HepG2 (cell line): ENCODE measurements at regions not wholly inside any gene's neighbourhood (a gene's known extent, or its start where the extent isn't known, plus 50 kb on each side); places are given as distances from the start of the nearest gene placed in this dataset.

Experiments
- BATF2 ChIP-seq: sonication (generic); formaldehyde crosslinking; IDR thresholded peaks from 2 replicates; pipeline ENCODE4 v1.8.0; 2022; ENCODE audit warnings: mild to moderate bottlenecking, missing genetic modification reagents, moderate library complexity
- BCL6 ChIP-seq: IDR thresholded peaks from 2 replicates; pipeline ENCODE4 v1.6.1; 2016; ENCODE audit warnings: missing genetic modification reagents, missing compliant biosample characterization
- BHLHE40 ChIP-seq: IDR thresholded peaks from 2 replicates; pipeline ENCODE4 v1.6.1; 2011; ENCODE audit warnings: low read length, improper control_type of control experiment
- DRAP1 ChIP-seq: IDR thresholded peaks from 2 replicates; pipeline ENCODE4 v1.6.1; 2016; ENCODE audit warnings: missing genetic modification reagents, missing compliant biosample characterization
- EZH2 ChIP-seq: conservative IDR thresholded peaks from 2 replicates; pipeline ENCODE4 v1.6.1; 2012; ENCODE audit warnings: mild to moderate bottlenecking, low read depth, low read length, moderate library complexity
- HNRNPL ChIP-seq: fragments of 200-400 bp; formaldehyde crosslinking; IDR thresholded peaks from 2 replicates; pipeline ENCODE4 v1.6.1; 2017; ENCODE audit warnings: mild to moderate bottlenecking, low read depth, low read length
- MLLT10 ChIP-seq: sonication (generic); formaldehyde crosslinking; IDR thresholded peaks from 2 replicates; pipeline ENCODE4 v1.4.0; 2020; ENCODE audit warnings: missing genetic modification reagents
- NCOA2 ChIP-seq: sonication (generic); formaldehyde crosslinking; IDR thresholded peaks from 2 replicates; pipeline ENCODE4 v1.8.0; 2022; ENCODE audit warnings: inconsistent platforms
- NFATC3 ChIP-seq: sonication (generic); formaldehyde crosslinking; IDR thresholded peaks from 2 replicates; pipeline ENCODE4 v1.5.1; 2020; ENCODE audit warnings: mild to moderate bottlenecking, missing genetic modification reagents
- NFRKB ChIP-seq: fragments of 450-650 bp; IDR thresholded peaks from 2 replicates; pipeline ENCODE4 v1.6.1; 2017
- POLR2AphosphoS2 ChIP-seq: IDR thresholded peaks from 2 replicates; pipeline ENCODE4 v1.6.1; 2011; ENCODE audit warnings: low read depth, low read length, improper control_type of control experiment
- SIN3B ChIP-seq: fragments of 150-350 bp; IDR thresholded peaks from 2 replicates; pipeline ENCODE4 v1.6.1; 2014; ENCODE audit warnings: low read length
- SP140L ChIP-seq: sonication (generic); formaldehyde crosslinking; IDR thresholded peaks from 2 replicates; pipeline ENCODE4 v1.4.0; 2020; ENCODE audit warnings: missing genetic modification reagents, borderline replicate concordance
- ZBTB26 ChIP-seq: IDR thresholded peaks from 2 replicates; pipeline ENCODE4 v1.6.1; 2016; ENCODE audit warnings: missing compliant biosample characterization, missing genetic modification reagents, borderline replicate concordance
- ZNF10 ChIP-seq: sonication (generic); formaldehyde crosslinking; IDR thresholded peaks from 2 replicates; pipeline ENCODE4 v1.4.0; 2020; ENCODE audit warnings: mild to moderate bottlenecking, low read depth, missing genetic modification reagents, borderline replicate concordance
- ZNF260 ChIP-seq: sonication (generic); formaldehyde crosslinking; IDR thresholded peaks from 2 replicates; pipeline ENCODE4 v1.4.0; 2020; ENCODE audit warnings: missing genetic modification reagents, low read depth, mild to moderate bottlenecking, borderline replicate concordance
- ZNF30 ChIP-seq: sonication (generic); formaldehyde crosslinking; IDR thresholded peaks from 2 replicates; pipeline ENCODE4 v1.5.0; 2020; ENCODE audit warnings: mild to moderate bottlenecking, missing genetic modification reagents
- ZNF44 ChIP-seq: sonication (generic); formaldehyde crosslinking; IDR thresholded peaks from 2 replicates; pipeline ENCODE4 v1.5.1; 2020; ENCODE audit warnings: mild to moderate bottlenecking, missing genetic modification reagents
- ZNF446 ChIP-seq: sonication (generic); formaldehyde crosslinking; IDR thresholded peaks from 2 replicates; pipeline ENCODE4 v1.5.0; 2020; ENCODE audit warnings: mild to moderate bottlenecking, missing genetic modification reagents
- ZNF530 ChIP-seq: sonication (generic); formaldehyde crosslinking; IDR thresholded peaks from 2 replicates; pipeline ENCODE4 v1.5.0; 2020; ENCODE audit warnings: low read depth, mild to moderate bottlenecking, missing genetic modification reagents
- ZNF660 ChIP-seq: sonication (generic); formaldehyde crosslinking; IDR thresholded peaks from 2 replicates; pipeline ENCODE4 v1.5.1; 2020; ENCODE audit warnings: mild to moderate bottlenecking, low read depth, missing genetic modification reagents, borderline replicate concordance
- ZNF879 ChIP-seq: sonication (generic); formaldehyde crosslinking; IDR thresholded peaks from 2 replicates; pipeline ENCODE4 v1.8.1; 2023; ENCODE audit warnings: missing genetic modification reagents
- ZSCAN29 ChIP-seq: sonication (generic); formaldehyde crosslinking; conservative IDR thresholded peaks from 2 replicates; pipeline ENCODE4 v1.4.0; 2020; ENCODE audit warnings: mild to moderate bottlenecking, missing genetic modification reagents
- ZSCAN9 ChIP-seq: IDR thresholded peaks from 2 replicates; pipeline ENCODE4 v1.6.1; 2016; ENCODE audit warnings: borderline replicate concordance
- TF ChIP-seq, protein P1 (sequence below): sonication (generic); formaldehyde crosslinking; IDR thresholded peaks from 2 replicates; pipeline ENCODE4 v1.5.1; 2020; ENCODE audit warnings: mild to moderate bottlenecking, moderate library complexity, missing genetic modification reagents
- TF ChIP-seq, protein P2 (sequence below): sonication (generic); formaldehyde crosslinking; IDR thresholded peaks from 2 replicates; pipeline ENCODE4 v1.4.0; 2020; ENCODE audit warnings: missing genetic modification reagents
- TF ChIP-seq, protein P3 (sequence below): sonication (generic); formaldehyde crosslinking; IDR thresholded peaks from 2 replicates; pipeline ENCODE4 v1.4.0; 2020; ENCODE audit warnings: mild to moderate bottlenecking, missing genetic modification reagents

DNA sequence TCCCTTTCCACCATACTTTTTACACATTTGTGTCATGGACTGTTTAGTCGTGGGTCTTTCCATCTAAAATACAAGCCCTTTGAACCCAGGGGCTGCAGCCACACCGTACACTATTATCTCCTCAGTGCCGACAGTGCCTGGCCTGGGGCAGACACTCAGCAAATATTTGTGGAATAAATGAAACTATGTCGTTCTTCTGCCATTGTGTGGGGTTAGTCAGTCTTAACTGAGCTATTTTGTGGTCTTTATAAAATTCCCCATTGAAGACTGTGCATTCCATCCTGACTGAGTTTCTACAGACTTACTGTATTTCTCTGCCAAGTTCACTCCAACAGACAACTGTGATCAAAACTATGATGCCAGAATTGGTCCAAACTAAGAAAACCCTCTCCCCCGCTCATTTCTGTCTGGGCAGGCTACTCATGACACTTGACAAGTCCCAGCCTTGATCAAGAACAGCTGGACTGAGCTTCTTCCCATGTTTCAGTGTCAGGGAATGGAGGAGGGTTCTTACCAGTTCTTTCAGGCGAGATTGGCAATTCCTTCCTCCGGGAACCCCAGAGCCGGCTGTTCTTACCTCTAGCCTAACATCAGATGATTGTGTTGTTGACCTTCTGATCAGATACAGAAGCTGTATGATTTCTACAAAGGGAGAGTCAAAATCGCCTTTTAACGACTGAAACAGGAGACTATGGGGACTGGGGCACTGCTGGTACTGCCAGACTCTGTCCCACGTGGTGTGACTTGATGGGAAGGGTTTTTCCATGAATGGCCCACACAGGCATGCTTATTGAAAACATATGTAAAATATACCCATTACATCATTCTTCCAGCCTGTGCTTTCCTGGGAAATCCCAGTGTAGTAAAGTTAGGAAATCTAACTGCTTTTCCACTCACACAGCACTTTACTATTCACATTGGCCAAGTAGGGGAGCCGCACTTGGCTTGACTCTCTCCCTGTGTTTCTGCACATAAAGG lies 77.4 kb upstream of the NPAS2 start (continued):
- TF ChIP-seq HNRNPL (no peak), ZNF530 (CRISPR knock-in tag) (no peak), ZNF446 (CRISPR knock-in tag) (no peak), ZBTB26 (CRISPR knock-in tag) (no peak), BATF2 (CRISPR knock-in tag) (no peak), NCOA2 (CRISPR knock-in tag) (peak; percentile 47), ZNF879 (no peak), BHLHE40 (no peak), ZSCAN9 (CRISPR knock-in tag) (no peak), NFATC3 (CRISPR knock-in tag) (no peak), MLLT10 (CRISPR knock-in tag) (no peak), BCL6 (CRISPR knock-in tag) (peak; percentile 55; the same call in 1 of the 2 replicates), ZNF660 (CRISPR knock-in tag) (no peak), DRAP1 (CRISPR knock-in tag) (0 out of 2 replicates have a peak, but pooled peaks have one; percentile 4), ZNF44 (CRISPR knock-in tag) (0 out of 2 replicates have a peak, but pooled peaks have one; percentile 33), NFRKB (no peak), SIN3B (no peak), ZNF260 (CRISPR knock-in tag) (no peak), ZNF10 (CRISPR knock-in tag) (no peak), ZSCAN29 (CRISPR knock-in tag) (no peak), SP140L (CRISPR knock-in tag) (no peak), ZNF30 (no peak), EZH2 (no peak), POLR2AphosphoS2 (no peak)
- TF ChIP-seq, protein P1, sequence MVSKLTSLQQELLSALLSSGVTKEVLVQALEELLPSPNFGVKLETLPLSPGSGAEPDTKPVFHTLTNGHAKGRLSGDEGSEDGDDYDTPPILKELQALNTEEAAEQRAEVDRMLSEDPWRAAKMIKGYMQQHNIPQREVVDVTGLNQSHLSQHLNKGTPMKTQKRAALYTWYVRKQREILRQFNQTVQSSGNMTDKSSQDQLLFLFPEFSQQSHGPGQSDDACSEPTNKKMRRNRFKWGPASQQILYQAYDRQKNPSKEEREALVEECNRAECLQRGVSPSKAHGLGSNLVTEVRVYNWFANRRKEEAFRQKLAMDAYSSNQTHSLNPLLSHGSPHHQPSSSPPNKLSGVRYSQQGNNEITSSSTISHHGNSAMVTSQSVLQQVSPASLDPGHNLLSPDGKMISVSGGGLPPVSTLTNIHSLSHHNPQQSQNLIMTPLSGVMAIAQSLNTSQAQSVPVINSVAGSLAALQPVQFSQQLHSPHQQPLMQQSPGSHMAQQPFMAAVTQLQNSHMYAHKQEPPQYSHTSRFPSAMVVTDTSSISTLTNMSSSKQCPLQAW (CRISPR knock-in tag): no peak
- TF ChIP-seq, protein P2, sequence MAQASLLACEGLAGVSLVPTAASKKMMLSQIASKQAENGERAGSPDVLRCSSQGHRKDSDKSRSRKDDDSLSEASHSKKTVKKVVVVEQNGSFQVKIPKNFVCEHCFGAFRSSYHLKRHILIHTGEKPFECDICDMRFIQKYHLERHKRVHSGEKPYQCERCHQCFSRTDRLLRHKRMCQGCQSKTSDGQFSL: no peak
- TF ChIP-seq, protein P3, sequence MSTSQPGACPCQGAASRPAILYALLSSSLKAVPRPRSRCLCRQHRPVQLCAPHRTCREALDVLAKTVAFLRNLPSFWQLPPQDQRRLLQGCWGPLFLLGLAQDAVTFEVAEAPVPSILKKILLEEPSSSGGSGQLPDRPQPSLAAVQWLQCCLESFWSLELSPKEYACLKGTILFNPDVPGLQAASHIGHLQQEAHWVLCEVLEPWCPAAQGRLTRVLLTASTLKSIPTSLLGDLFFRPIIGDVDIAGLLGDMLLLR (CRISPR knock-in tag): no peak
